ENCODE measurements at regions not wholly inside any gene's neighbourhood (a gene's known extent, or its start where the extent isn't known, plus 50 kb on each side); places are given as distances from the start of the nearest gene placed in this dataset.

- TF ChIP-seq ZNF274 (IDR thresholded peaks at IDR 0.05; ENCODE audit: low read depth, low read length) (no peak), SUZ12 (IDR thresholded peaks at IDR 0.05; ENCODE audit: extremely low read depth, insufficient read depth, insufficient read length) (no peak), YY1 (IDR thresholded peaks at IDR 0.05; ENCODE audit: insufficient read depth, insufficient read length) (no peak)
These were observed 89.7 kb upstream of the DHRS4 start for GRCh38 chr14:23863836-23864235.

All from NT2/D1 (cell line).